IMR-90 (cell line): ENCODE measurements at regions not wholly inside any gene's neighbourhood (a gene's known extent, or its start where the extent isn't known, plus 50 kb on each side); places are given as distances from the start of the nearest gene placed in this dataset.

Experiments used
- TF ChIP-seq, protein P1 (sequence below): fragments of 150-350 bp; IDR thresholded peaks from 2 replicates; pipeline ENCODE4 v1.6.1; 2017; ENCODE audit warnings: mild to moderate bottlenecking, antibody characterized with exemption, low read length, low read depth
- TF ChIP-seq, protein P2 (sequence below): conservative IDR thresholded peaks from 2 replicates; pipeline ENCODE4 v1.5.1; 2012; ENCODE audit warnings: mild to moderate bottlenecking, low read depth, low read length, improper control_type of control experiment

DNA sequence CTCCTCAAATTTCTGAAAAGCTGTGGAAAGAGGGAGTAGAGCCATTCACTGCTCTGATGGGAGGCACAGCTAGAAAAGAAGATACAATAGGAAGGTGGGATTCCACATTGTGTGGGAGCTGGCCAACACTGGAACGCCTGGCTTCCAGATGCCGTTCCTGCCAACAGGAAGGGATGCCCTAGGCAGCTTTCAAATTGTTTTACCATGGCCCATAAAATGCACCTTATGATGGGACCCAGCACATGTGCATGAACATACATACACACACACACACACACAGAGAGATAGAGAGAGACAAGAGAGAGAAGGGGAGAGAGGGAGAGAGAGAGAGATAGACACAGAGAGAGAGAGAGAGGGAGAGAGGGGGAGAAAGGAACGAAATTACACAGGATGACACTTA lies 86.1 kb upstream of the BZW1 start:
- TF ChIP-seq, protein P1, sequence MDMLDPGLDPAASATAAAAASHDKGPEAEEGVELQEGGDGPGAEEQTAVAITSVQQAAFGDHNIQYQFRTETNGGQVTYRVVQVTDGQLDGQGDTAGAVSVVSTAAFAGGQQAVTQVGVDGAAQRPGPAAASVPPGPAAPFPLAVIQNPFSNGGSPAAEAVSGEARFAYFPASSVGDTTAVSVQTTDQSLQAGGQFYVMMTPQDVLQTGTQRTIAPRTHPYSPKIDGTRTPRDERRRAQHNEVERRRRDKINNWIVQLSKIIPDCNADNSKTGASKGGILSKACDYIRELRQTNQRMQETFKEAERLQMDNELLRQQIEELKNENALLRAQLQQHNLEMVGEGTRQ, result no peak
- TF ChIP-seq, protein P2, sequence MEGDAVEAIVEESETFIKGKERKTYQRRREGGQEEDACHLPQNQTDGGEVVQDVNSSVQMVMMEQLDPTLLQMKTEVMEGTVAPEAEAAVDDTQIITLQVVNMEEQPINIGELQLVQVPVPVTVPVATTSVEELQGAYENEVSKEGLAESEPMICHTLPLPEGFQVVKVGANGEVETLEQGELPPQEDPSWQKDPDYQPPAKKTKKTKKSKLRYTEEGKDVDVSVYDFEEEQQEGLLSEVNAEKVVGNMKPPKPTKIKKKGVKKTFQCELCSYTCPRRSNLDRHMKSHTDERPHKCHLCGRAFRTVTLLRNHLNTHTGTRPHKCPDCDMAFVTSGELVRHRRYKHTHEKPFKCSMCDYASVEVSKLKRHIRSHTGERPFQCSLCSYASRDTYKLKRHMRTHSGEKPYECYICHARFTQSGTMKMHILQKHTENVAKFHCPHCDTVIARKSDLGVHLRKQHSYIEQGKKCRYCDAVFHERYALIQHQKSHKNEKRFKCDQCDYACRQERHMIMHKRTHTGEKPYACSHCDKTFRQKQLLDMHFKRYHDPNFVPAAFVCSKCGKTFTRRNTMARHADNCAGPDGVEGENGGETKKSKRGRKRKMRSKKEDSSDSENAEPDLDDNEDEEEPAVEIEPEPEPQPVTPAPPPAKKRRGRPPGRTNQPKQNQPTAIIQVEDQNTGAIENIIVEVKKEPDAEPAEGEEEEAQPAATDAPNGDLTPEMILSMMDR, result no peak
